ENCODE measurements at regions not wholly inside any gene's neighbourhood (a gene's known extent, or its start where the extent isn't known, plus 50 kb on each side); places are given as distances from the start of the nearest gene placed in this dataset.

GRCh38 chr6:170048615-170049256 lies 242.1 kb downstream of the DLL1 start:
- DNase-seq (ENCODE audit: extremely low read depth in 1 of 2, low read depth in 1 of 2) = no peak

DNA sequence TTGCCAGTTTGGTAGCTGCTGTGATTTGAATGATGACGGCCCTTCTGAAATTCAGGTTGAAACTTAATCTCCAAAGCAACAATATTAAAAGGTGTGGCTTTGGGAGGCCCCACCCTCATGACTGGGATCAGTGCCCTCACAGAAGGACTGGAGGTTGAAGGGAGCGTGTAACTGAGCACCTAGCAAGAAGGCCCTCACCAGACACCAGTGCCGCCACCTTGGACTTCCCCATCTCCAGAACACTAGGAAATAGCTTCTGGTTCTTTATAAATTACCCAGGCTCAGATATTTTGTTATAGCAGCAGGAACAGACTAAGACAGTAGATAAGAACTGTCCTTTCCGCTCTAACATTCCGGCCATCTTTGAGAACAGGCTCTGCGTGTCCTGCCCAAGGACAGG lies 243.1 kb downstream of the DLL1 start:
- no peak for DNase-seq (ENCODE audit: extremely low read depth in 1 of 2, low read depth in 1 of 2)

DNA sequence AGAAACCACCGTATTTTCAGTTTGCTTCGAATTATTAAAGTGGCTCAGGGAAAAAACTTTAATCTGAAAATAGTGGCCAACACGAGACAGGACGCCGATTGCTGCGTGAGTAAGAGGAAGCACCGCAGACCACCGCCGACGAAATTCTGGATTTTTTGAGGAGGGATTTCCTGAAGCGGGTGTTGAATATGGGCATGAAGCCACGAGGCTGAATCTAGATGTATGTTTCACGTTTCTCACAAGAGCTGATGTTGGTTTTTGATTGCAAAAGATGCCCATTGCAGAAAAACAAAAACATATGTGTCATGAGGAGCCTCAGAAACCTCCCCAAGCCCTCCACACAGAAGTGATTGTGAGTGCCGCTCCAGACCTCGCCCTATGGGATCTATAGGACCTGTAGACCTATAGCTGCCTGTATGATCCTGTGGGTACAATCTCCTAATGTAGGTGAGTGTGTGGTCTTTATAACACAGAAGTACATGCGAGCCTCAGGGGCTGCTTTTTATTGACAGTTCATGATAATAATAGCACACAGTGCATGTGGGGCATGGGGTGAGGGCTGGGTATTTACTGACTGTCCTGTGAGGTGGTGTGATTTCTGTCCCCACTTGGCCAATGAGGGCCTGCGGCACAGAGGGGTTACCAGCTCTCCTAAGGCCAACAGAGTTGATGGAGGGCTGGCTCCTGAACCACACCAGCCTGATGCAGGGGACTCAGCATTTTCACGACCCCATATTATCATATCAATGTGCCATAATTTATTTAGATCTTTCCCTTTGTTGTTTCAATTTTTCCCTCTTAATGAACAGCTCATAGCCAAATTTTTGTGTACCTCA lies 243.9 kb downstream of the DLL1 start:
- no peak for DNase-seq (ENCODE audit: extremely low read depth in 1 of 2, low read depth in 1 of 2)

GRCh38 chr6:170045981-170046667 lies 244.8 kb downstream of the DLL1 start:
- no peak for DNase-seq (ENCODE audit: extremely low read depth in 1 of 2, low read depth in 1 of 2)

GRCh38 chr6:170045563-170045960 lies 245.3 kb downstream of the DLL1 start:
- no peak for DNase-seq (ENCODE audit: extremely low read depth in 1 of 2, low read depth in 1 of 2)

DNA sequence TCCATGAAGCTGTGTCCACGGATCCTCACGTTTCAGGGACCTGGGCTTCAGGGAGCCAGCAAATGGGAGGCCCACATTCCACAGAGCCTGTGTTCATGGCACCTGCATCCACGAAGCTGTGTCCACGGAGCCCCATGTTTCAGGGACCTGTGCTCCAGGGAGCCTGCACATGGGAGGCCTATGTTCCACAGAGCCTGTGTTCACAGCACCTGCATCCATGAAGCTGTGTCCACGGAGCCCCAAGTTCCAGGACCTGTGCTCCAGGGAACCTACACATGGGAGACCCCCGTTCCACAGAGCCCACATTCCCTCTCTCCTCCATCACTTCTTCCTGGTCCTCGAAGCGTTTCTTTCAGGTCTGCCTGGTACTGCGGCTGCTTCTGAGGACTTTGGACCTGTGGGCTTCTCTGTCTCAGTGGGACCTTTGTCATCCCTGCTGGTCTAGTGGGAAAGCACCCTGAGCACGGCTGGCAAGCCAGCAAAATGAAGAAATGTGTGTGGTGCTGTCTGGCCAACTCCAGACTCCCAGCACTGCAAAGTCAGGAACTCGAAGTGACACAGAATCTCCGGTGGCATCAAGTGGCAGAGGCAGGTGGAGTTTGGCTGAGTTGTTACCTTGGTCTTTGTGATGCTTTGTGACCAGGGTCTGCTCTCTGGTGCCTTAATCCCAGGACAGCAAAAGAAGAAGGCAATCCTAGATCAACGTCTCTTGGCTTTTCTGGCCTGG lies 245.9 kb downstream of the DLL1 start:
- DNase-seq (ENCODE audit: extremely low read depth in 1 of 2, low read depth in 1 of 2) = no peak

- no peak for DNase-seq (ENCODE audit: extremely low read depth in 1 of 2, low read depth in 1 of 2)
Observed at GRCh38 chr6:170043881-170044790, 246.7 kb downstream of the DLL1 start.

GRCh38 chr6:170043150-170043819 lies 247.6 kb downstream of the DLL1 start:
- no peak for DNase-seq (ENCODE audit: extremely low read depth in 1 of 2, low read depth in 1 of 2)

- no peak for DNase-seq (ENCODE audit: extremely low read depth in 1 of 2, low read depth in 1 of 2)
Observed at GRCh38 chr6:170042596-170043118, 248.2 kb downstream of the DLL1 start.

GRCh38 chr6:170042123-170042522 lies 248.8 kb downstream of the DLL1 start:
- no peak for DNase-seq (ENCODE audit: extremely low read depth in 1 of 2, low read depth in 1 of 2)

DNA sequence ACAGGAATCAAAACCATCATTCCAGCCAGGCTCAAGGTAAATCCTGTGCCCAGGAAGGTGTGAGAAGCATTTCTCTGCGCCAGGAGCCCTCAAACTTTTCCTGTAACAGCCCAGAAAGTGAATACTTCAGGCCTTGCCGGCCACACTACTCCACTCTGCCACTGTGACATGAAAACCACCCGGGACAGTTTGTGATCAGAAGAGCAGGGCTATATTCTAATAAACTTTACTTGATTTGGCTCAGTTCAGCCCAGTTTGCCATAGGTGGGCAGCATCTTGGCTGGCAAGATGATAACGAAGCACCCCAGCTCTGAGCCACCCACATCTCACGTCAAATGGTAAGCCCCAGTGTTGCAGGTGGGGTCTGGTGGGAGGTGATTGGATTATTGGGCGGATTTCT lies 249.4 kb downstream of the DLL1 start:
- no peak for DNase-seq (ENCODE audit: extremely low read depth in 1 of 2, low read depth in 1 of 2)

- DNase-seq (ENCODE audit: extremely low read depth in 1 of 2, low read depth in 1 of 2) = no peak
Observed at GRCh38 chr6:170040906-170041305, 250.0 kb downstream of the DLL1 start.

DNA sequence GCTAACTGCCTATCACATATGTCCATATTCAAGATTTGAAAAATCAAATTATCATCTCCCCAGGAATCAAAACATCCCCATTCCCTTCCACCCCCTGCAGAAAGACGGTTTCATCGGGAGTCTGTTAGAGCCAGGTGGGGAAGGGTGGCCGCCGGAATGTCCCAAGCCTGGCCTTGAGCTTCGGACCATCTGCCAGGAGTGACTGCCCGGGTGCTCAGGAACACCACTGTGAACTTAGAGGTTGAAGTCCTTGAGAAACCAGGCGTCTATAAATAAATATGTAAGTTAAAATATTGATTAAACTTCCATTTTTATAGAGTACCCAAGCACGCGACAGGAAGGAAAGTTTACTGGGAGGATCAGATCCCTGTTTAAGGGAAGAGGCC lies 250.8 kb downstream of the DLL1 start:
- DNase-seq (ENCODE audit: extremely low read depth in 1 of 2, low read depth in 1 of 2) = no peak

DNA sequence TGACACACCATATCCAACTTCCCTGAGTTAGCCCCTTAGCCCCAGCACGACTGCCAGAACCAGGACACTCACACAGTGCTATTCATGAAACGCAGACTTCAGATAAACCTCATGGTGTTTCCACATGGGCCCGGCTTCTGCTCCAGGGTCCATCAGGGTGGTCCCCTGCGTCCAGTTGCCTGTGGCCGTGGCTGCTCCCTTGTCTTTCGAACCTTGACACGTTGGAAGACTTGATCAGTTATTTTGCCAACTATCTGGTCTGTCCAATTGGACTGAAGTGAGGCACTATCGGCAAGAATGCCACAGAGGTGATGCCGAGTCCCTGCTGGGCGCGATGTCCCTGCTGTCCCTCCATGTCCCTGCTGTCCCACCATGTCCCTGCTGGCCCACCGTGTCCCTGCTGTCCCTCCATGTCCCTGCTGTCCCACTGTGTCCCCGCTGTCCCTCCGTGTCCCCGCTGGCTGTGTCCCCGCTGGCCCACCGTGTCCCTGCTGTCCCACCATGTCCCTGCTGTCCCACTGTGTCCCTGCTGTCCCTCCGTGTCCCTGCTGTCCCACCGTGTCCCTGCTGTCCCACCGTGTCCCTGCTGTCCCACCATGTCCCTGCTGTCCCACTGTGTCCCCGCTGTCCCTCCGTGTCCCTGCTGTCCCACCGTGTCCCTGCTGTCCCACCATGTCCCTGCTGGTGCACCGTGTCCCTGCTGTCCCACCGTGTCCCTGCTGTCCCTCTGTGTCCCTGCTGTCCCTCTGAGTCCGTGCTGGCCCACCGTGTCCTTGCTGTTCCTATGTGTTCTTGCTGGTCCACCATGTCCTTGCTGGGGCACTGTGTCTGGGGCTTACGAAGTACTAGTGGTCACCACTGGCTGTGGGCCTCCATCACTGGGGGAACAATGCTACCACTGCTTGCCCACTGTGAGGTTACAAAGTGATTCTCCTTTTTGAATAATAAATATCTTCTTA lies 251.4 kb downstream of the DLL1 start:
- no peak for DNase-seq (ENCODE audit: extremely low read depth in 1 of 2, low read depth in 1 of 2)

DNA sequence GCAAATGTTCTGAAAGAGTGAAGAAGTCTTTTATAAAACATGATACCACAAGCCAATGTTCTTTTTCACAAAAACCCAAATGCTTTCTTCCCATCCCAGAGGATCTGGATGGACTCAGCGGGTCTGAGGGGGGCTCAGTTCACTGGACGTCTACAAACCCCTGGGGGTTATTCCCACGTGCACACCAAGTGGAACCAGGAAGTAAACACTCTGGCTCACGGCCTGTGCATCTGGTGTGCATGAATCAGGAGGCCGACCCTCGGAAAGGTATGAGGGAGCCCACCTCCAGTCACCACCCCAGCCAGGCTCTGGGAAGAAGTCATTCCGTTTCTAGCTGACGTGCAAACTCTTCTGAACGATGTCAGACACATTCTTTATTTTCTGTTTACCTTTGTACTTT lies 252.2 kb downstream of the DLL1 start:
- no peak for DNase-seq (ENCODE audit: extremely low read depth in 1 of 2, low read depth in 1 of 2)

DNA sequence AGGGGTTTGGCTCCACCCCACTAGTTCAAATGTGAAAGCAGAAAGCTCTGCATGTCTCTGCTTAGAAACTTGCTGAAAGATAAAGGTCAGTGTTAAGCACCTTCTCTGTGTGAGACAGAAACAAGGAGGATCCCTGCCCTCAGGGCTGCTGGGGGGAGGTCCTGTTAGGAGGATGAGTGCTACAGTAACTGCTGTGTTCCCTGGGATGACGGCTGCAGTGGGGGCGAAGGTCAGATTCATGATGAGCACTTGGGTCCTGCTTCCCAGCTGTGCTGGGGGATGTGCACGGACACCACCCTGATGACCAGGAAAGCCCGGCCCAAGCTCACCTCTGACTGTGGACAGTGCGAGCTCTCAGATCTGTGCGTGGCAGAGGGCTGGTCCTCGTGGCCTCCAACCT lies 252.6 kb downstream of the DLL1 start:
- no peak for DNase-seq (ENCODE audit: extremely low read depth in 1 of 2, low read depth in 1 of 2)

- no peak for DNase-seq (ENCODE audit: extremely low read depth in 1 of 2, low read depth in 1 of 2)
Observed at GRCh38 chr6:170037541-170038250, 253.2 kb downstream of the DLL1 start.

GRCh38 chr6:170036916-170037315 lies 254.0 kb downstream of the DLL1 start:
- no peak for DNase-seq (ENCODE audit: extremely low read depth in 1 of 2, low read depth in 1 of 2)

All from activated CD8-positive, alpha-beta memory T cell treated with anti-CD3 and anti-CD28 coated beads for 1 hour (primary cell).